Thyroid gland (tissue), 4 donors: ENCODE measurements at regions not wholly inside any gene's neighbourhood (a gene's known extent, or its start where the extent isn't known, plus 50 kb on each side); places are given as distances from the start of the nearest gene placed in this dataset.

ENCODE experiments used
- DNase-seq, 2 donors: peaks; one replicate each; pipeline ENCODE4 v3.0.0-alpha.2; 2019
- H3K27ac ChIP-seq, 3 donors: fragments of 200-600 bp; sonication (generic); 1 replicate in 2 of 3; 2 replicates in 1 of 3; pipeline ENCODE4 v1.5.1; 2016 to 2019; ENCODE audit warnings: mild to moderate bottlenecking in 1 of 3, moderate library complexity in 1 of 3
- H3K27me3 ChIP-seq: fragments of 200-600 bp; sonication (generic); one replicate; pipeline ENCODE4 v1.5.1; 2019
- H3K36me3 ChIP-seq, 2 donors: fragments of 200-600 bp; sonication (generic); one replicate each; pipeline ENCODE4 v1.5.1; 2016 to 2019
- H3K4me1 ChIP-seq, 2 donors: fragments of 200-600 bp; sonication (generic); one replicate each; pipeline ENCODE4 v1.5.1; 2017 to 2019
- H3K4me3 ChIP-seq, 3 donors: fragments of 200-600 bp; sonication (generic); replicated peaks in 1 of 3; 1 replicate in 2 of 3; 2 replicates in 1 of 3; pipeline ENCODE4 v1.5.1; 2016; ENCODE audit warnings: mild to moderate bottlenecking in 1 of 3
- H3K9me3 ChIP-seq: fragments of 200-600 bp; sonication (generic); one replicate; pipeline ENCODE4 v1.5.1; 2017
- POLR2A ChIP-seq, 2 donors: fragments of 450-650 bp; IDR thresholded peaks; one replicate each; pipeline ENCODE4 v1.6.1; 2017; ENCODE audit warnings: antibody characterized with exemption in 2 of 2, mild to moderate bottlenecking in 2 of 2, moderate library complexity in 1 of 2
- WGBS, 2 donors: methylation state at CpG; one replicate each; pipeline ENCODE4 v1.1.5; 2017; 5-methylcytosine and 5-hydroxymethylcytosine counted together
- intact Hi-C: fragments of 100-400 bp; cut with DNase I; formaldehyde crosslinking; loops from one replicate; pipeline ENCODE4 v1.15.1; 2023
- TF ChIP-seq, protein P1 (sequence below), 6 experiments: fragments of 200-600 bp in 3 of 6; fragments of 450-650 bp in 3 of 6; sonication (generic) in 3 of 6; IDR thresholded peaks; one replicate each; pipeline ENCODE4 v1.5.1; 2016 to 2019; ENCODE audit warnings: antibody characterized with exemption in 6 of 6, mild to moderate bottlenecking in 2 of 6, inconsistent platforms in 1 of 6, moderate library complexity in 1 of 6

DNA sequence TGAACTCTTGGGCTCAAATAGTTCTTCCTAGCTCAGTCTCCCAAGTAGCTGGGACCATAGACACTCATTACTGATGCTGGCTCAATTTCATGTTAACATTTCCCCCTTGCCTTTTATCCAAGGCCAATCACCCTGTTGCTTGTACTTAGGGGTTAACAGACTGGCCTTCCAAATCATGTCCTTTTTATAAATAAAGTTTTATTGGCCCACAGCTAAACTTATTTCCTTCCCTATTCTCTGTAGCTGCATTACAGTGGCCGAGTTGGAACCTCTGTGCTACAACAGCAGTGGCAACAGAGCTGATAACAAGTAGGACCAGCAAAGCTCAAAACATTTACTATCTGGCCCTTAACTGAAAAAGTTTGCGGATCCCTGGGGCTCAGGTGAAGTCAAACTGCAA lies 109.8 kb downstream of the ZFP64 start:
- Histone ChIP-seq H3K9me3 (no peaks in the 10 kb centered on the region), H3K27ac (no peak overlapping the region), H3K4me1 (no peaks in the 10 kb centered on the region), H3K4me3 (no peak overlapping the region), H3K27me3 (no peaks in the 10 kb centered on the region), H3K36me3 (no peaks in the 10 kb centered on the region)
- TF ChIP-seq, protein P1, sequence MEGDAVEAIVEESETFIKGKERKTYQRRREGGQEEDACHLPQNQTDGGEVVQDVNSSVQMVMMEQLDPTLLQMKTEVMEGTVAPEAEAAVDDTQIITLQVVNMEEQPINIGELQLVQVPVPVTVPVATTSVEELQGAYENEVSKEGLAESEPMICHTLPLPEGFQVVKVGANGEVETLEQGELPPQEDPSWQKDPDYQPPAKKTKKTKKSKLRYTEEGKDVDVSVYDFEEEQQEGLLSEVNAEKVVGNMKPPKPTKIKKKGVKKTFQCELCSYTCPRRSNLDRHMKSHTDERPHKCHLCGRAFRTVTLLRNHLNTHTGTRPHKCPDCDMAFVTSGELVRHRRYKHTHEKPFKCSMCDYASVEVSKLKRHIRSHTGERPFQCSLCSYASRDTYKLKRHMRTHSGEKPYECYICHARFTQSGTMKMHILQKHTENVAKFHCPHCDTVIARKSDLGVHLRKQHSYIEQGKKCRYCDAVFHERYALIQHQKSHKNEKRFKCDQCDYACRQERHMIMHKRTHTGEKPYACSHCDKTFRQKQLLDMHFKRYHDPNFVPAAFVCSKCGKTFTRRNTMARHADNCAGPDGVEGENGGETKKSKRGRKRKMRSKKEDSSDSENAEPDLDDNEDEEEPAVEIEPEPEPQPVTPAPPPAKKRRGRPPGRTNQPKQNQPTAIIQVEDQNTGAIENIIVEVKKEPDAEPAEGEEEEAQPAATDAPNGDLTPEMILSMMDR (IDR thresholded peaks at IDR 0.05) = no peak
- intact Hi-C loops = loop anchor here (10.0 kb wide), 1 partner anchor 707 kb away; no protein-coding TSS in a partner anchor
- DNase-seq = no peak
- 90 to 97% methylated on average over 2 of the region's 2 CpGs for WGBS, 2 donors

- H3K4me3 ChIP-seq = no peak overlapping the region
- no peak for DNase-seq
- TF ChIP-seq, protein P1 (IDR thresholded peaks at IDR 0.05) = no peak
- TF ChIP-seq POLR2A (IDR thresholded peaks at IDR 0.05) = no peak
- no peaks in the 10 kb centered on the region for H3K27me3 ChIP-seq
- WGBS, 2 donors = 79 to 83% methylated on average over 5 of the region's 5 CpGs
- H3K27ac ChIP-seq = no peak overlapping the region
- H3K4me1 ChIP-seq = no peaks in the 10 kb centered on the region
- intact Hi-C loops = loop anchor here (10.0 kb wide), 1 partner anchor 706 kb away; no protein-coding TSS in a partner anchor
- H3K9me3 ChIP-seq = no peaks in the 10 kb centered on the region
- H3K36me3 ChIP-seq = no peaks in the 10 kb centered on the region
These were observed 110.5 kb downstream of the ZFP64 start for GRCh38 chr20:52081066-52081465.

- 89 to 92% methylated on average over 4 of the region's 4 CpGs for WGBS, 2 donors
- no peak for TF ChIP-seq POLR2A (IDR thresholded peaks at IDR 0.05)
- TF ChIP-seq, protein P1 (IDR thresholded peaks at IDR 0.05) = no peak
- intact Hi-C loops = no loop called here
- H3K27ac ChIP-seq = no peak overlapping the region
- no peaks in the 10 kb centered on the region for H3K4me1 ChIP-seq
- no peak for DNase-seq
- H3K36me3 ChIP-seq = no peaks in the 10 kb centered on the region
- H3K9me3 ChIP-seq = no peaks in the 10 kb centered on the region
- H3K27me3 ChIP-seq = no peaks in the 10 kb centered on the region
- no peak overlapping the region for H3K4me3 ChIP-seq
These were observed 113.3 kb downstream of the ZFP64 start for GRCh38 chr20:52078289-52078688.

DNA sequence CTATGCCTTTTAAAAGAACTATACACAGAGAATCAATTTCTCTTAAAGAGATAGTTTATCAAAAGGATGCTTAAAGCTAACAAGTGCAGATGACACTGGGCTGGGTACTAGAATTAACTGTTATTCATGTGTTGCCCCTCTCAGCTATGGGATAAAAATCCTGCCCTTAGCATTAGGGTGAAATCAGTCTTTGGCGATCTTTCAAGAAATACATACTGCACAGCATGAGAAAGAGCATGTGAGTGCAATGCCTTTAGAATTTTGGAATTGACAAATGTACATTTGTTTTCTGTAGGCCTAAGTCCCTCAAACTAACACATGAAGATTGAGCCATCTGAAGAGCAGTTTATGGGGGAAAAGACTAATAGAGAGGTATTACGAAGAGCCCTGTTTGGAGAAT lies 115.4 kb downstream of the ZFP64 start:
- H3K27ac ChIP-seq = no peak overlapping the region
- 90 to 95% methylated on average over 2 of the region's 2 CpGs for WGBS, 2 donors
- intact Hi-C loops = no loop called here
- H3K4me1 ChIP-seq = no peaks in the 10 kb centered on the region
- H3K4me3 ChIP-seq = no peak overlapping the region
- no peaks in the 10 kb centered on the region for H3K27me3 ChIP-seq
- DNase-seq = no peak
- no peaks in the 10 kb centered on the region for H3K36me3 ChIP-seq
- TF ChIP-seq POLR2A (IDR thresholded peaks at IDR 0.05) = no peak
- no peaks in the 10 kb centered on the region for H3K9me3 ChIP-seq

DNA sequence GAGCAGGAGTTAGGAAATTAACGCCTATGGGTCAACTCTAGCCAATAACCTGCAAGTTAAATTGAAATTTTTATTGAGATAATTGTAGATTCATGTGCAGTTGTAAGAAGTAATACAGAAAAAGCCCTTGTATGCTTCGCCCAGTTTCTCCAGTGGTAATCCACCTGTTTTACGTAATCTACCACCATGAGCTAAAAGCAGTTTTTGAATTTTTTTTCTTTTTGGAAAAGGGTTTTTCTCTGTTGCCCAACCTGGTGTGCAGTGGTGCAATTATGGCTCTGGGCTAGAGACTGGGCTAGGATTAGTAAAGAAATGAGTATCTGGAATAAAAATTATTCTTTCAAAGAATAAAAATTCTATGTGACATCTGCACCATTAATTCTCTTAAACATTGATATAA lies 116.2 kb downstream of the ZFP64 start:
- intact Hi-C loops = no loop called here
- H3K36me3 ChIP-seq = no peaks in the 10 kb centered on the region
- no peaks in the 10 kb centered on the region for H3K4me1 ChIP-seq
- TF ChIP-seq, protein P1 (IDR thresholded peaks at IDR 0.05) = no peak
- no peak for TF ChIP-seq POLR2A (IDR thresholded peaks at IDR 0.05)
- no peak overlapping the region for H3K4me3 ChIP-seq
- H3K27me3 ChIP-seq = no peaks in the 10 kb centered on the region
- WGBS, 2 donors = 65 to 95% methylated on average over 3 of the region's 3 CpGs
- DNase-seq = no peak
- no peaks in the 10 kb centered on the region for H3K9me3 ChIP-seq
- no peak overlapping the region for H3K27ac ChIP-seq

GRCh38 chr20:52071136-52071535 lies 120.4 kb downstream of the ZFP64 start:
- no peak for DNase-seq
- no peak for TF ChIP-seq POLR2A (IDR thresholded peaks at IDR 0.05)
- TF ChIP-seq, protein P1 (IDR thresholded peaks at IDR 0.05) = no peak

More at GRCh38 chr20:52071136-52071535, 120.4 kb downstream of the ZFP64 start:
- Histone ChIP-seq H3K27me3 (no peaks in the 10 kb centered on the region), H3K36me3 (no peaks in the 10 kb centered on the region), H3K27ac (no peak overlapping the region), H3K4me1 (no peaks in the 10 kb centered on the region), H3K9me3 (no peaks in the 10 kb centered on the region), H3K4me3 (no peak overlapping the region)
- WGBS, 2 donors = 93 to 98% methylated on average over 2 of the region's 2 CpGs
- intact Hi-C loops = no loop called here
